ENCODE measurements at regions not wholly inside any gene's neighbourhood (a gene's known extent, or its start where the extent isn't known, plus 50 kb on each side); places are given as distances from the start of the nearest gene placed in this dataset.

DNA sequence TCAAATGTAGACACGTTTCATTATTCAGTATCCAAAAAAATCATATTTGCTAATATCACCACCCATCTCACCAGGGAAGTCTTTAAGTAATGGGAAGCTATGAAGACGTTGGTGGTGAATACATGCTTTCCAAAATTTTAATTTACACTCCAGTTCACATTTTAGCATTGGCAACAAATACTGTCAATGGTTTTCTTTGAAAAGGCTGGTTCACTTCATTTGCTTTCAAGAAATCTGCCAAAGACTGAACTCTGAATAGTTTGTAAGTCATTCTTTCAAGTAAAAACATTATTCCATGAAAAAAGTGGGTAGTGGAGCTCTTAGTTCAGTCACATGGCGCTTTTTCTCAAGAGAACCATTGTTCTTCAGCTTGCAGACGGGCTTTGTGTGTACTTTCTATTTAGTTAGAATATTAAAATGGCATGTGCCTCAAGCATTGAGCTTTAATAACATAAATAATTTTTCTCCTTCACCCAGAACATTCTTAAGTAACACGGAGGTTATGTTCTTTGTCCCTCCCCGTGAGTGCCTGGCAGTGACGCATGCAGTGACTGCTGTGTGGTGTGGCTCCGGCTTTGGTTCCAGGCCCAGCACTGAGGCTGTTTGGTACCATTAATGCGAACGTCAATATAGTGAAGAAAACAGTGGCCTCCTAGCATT is 300.0 kb upstream of the HDAC4 start:
- DNase-seq = no peak

DNA sequence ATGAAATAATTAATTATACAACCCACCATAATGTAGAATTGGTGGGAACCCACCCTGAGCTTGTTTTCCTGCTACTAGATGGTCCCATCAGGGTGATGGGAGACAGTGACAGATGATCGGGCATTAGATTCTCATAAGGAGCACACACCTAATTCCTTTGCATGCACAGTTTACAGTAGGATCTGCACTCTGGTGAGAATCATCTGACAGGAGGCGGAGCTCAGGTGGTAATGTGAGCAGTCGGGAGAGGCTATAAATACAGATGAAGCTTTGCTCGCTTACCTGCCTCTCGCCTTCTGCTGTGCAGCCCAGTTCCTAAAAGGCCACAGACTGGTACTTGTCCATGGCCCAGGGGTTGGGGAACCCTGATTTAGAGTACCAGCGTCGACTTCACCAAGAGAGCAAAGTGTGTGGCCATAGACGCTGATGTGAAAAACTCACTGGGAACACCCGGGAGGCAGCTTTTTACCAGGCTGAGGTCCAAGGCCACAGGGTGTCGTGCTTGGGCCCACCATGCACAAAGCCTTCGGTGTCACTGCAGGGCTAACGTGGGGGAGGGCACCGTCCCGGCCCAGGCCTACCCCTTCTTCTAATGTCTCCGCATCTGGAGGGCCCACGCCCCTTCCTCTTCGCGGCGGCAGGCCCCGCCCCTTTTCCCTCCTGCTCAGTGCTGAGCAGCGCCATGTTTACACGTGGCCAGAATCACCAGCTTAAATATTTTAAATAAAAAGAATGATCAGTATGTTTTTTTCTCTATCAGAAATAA is 296.8 kb upstream of the HDAC4 start:
- no peak for DNase-seq

DNA sequence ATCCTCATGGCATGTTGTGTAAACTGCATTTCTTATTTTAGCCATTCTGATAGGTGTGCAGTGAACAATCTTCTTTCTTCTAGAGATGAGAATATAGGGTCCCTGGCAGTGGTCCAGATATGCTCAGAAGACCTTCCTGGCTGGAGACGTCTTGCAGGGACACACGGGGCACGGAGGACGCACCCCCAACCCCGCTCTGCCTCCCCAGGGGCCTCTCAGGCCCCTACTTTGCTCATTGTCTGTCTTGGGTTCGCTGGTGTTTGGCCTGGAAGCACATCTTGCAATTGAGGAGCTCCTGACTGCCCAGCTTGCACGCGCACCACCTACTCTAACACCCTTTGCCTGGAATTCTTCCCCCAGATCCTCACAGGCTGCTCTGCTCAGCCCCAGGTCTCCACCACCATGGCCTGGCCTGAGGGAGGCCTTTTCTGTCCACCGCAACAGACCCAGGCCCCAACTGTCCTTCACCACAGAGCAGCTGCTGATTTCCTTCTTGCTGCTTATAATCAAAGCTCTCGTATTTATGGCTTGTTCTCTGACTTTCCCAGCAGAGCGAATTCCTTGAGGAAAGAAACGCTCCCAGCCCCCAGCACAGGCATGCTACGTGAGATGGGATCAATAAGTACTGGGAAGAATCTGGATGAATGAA is 295.9 kb upstream of the HDAC4 start:
- DNase-seq = no peak

DNA sequence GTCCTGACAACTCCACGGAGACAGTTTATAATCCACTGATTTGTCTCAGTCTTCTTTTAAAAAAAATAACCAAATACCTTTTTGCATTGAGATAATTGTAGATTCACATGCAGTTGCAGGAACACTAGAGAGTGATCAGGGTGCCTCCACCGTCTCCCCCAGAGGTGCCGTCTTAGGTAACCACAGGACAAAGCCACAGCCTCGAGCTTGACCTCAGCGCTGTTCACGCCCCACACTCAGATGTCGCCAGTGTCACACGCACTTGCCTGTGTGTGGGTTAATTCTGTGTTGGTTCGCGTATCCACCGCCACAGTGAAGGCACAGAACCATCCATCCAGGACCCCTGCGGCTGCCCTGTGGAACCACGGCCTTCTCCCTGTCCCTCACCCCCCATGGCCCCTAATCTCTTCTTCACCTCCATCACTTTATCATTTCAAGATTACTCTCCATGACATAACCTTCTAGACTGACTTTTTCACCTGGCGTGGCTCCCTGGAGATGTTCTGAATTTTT is 295.0 kb upstream of the HDAC4 start:
- no peak for DNase-seq

DNA sequence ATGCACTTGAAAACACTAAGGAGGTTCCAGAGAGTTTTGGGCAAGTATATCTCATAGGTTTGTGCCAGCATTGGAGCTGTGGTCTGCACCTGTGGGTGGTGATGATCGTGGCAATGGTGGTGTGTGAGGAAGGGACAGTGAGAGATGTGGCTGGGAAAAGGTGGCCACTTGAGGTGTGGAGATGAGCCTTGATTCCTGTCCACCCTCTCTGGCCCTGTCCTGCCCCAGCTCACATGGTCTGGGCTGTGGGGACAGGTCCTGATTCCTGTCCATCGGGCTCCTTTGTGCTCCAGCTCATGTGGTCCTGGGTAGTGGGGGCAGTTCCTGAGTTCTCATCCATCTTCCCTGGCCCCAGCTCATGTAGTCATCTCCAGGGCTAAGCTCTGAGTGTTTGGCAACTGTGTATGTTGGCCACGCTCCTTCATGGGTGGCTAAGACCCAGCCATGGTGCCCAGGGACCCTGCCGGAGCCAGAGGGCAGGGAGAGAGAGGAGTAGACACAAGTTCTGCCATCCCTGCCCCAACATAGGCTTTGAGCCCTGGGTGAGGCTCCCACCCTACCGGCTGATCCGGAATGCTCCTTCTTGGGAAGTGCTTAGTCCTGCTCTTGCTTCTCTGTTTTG is 294.4 kb upstream of the HDAC4 start:
- DNase-seq = no peak

DNA sequence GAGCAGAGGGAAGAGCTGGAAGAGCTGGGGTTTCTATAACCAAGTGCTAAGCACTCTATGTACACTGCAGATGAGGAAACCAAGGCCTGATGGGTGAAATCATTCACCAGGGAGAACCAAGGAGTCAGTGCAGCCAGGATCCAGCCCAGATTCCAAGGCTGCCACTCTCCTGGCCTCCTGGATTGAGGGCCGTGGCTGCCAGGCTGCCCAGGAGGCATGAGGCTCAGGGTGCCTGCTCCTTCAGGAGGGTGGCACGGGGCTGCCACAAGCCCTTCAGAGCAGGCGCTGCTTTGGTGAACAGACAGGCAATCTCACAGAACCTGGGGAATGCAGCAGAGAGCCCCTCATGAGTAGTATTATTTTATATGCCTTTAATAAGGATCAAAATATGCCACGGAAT is 293.7 kb upstream of the HDAC4 start:
- DNase-seq = no peak

DNA sequence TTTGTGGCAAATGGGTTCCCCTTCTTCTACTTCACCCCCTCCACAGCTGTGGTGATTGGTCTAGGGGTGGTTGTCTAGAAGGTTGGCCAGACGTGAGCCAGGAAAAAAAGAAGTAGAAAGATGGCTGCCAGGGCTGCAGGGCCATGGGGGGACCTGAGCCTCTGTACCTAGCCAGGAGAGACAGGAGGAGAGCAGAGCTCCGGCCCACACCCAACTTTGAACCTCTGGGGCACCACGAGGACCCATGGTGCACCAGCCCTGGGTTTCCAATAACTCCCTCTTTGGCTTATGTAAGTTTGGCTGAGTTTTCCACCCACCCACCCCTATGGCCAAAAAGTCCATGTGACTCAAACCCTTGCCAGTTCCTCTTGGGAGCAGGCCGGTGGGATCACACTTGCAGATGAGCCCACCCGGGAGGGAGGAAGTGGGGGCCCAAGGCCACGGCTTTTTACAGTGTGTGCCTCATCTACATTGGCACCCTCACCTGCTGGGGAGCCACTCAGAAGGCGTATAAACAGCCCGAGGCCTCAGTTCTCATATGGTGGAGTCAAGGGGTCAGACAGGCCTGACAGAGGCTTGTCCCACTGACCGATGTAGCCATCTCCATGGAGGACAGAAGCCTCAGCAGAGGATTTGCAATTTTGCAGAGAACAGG is 293.1 kb upstream of the HDAC4 start:
- no peak for DNase-seq

DNA sequence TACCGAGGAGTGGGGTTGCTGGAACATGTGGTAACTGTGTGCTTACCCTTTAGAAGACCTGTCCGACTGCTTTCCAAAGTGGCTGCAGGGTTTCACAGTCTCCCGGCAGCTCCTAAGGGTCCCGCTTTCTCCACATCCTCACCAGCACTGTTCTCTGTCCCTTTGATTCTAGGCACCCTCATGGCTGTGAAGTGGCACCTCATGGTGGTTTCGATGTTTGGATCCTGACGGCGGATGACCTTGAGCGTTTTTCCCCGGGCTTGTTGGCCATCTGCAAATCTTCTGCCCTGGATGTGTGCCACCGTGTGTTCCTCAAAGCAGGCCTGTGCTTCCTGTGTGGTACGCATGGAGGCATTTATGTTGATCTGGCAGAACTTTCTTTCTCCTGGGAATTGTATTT is 292.5 kb upstream of the HDAC4 start:
- DNase-seq = no peak

DNA sequence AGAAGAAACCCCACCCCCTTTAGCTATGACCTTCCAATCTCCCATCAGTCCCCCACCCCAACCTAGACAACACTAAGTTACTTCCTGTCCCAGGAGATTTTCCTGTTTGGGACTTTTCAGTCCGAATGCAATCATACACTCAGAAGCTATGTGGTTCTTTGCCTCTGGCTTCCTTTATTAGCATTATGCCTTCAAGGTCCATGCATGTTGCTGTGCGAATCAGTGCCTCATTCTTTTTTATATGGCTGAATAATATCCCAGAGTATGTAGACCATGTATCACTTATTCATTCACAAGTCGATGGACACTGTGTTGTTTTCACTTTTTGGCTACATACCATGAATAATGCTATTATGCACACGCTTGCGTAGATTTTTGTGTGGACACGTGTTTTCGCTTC is 292.1 kb upstream of the HDAC4 start:
- DNase-seq = no peak

DNA sequence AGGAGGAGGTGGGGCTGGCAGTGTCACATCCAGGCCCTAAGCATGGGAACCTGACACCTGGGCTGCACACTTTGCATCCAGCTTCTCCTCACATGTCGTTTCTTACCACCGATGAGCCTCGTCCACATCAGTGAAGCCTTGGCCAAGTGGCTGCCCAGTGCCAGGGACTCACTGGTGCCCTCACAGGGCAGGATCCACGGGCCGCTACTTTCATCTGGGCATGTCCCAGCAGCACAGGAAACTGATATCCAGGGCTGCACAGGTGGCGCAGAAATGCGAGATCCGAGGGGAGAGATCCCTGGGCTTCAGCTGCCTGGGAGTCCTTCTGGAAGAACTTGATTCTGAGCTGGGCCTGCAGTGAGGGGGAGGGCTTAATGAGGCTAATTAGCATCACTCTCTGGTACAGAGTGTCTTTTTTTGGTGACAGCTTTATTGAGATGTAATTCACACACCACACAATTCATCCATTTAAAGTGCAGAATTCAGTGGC is 291.6 kb upstream of the HDAC4 start:
- no peak for DNase-seq

DNA sequence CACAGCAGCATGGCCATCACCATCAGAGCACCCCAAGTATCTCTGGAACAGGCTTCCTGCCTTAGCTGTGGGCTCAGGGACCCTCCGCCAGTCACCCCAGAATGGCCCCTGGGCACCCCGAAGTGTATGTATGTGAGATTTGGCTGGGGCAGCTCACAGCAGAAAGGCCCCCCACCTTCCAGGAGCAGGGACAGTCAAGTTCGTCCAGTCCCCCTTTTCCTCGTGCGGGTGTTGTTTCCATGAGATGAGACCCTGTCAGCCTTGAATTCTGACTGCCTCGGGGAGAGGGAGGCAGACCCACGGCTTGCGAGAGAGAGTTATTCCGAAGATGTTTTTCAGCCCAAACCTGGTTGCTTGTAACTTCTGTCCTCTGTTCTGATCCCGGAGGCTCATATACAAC is 290.9 kb upstream of the HDAC4 start:
- no peak for DNase-seq

DNA sequence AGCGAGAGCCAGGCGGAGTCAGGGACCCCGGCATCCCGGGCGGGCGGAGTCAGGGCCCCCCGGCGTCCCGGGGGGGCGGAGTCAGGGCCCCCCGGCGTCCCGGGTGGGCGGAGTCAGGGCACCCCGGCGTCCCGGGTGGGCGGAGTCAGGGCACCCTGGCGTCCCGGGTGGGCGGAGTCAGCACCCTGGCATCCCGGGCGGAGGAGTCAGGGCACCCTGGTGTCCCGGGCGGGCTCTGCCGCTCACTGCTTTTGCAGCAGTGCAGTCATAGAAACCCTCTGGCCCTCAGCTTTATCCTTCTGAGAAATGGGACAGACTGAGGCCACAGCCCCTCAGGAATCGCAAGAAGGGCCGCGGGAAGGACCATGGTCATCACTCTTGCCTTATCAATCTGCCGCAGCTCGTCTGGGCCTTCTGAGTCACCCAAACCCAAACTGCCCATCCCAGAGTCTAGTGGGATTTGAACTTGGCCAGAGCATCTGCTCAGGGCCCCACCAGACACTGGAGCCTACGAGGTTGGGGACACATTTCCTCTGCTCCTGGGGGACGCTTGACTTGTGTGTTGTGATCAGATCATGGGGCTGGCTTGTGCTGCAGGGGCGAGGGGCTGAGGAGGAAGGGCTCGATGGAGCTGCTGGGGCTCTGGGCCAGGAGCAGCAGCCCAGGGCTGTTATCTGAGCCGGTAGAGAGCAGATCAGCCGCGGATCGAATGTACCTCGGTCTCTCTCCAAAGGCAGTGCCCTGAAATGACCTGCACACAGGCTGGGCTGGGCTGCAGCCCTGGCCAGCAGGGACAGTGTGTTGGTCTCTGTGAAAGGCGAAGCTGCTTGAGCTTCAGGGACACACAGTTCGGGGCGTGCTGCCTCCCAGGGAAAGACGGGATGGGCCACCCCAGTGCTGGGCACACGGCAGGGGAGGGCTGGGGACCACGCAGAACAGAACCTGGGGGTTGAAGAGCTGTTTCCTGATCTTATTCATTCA is 290.1 kb upstream of the HDAC4 start:
- DNase-seq = no peak

DNA sequence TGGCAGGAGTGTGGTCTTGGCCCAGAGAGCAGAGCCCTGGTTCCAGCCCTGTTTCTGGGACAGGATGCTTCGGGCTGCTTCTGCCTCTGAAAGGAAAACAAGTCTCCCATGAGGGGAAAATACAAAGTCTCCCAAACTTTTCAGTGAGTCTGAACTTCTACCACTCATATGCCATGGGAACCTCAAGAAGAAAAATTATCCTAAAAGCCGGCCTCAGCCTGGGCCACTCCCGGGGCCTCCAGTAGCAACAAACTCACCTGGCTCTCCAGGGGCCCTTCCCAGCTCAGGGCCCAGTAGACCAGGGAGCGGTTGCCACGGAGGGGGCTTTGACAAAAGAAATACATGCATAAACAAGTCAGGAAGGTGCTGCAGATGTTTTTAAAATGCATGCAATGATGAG is 289.2 kb upstream of the HDAC4 start:
- DNase-seq = no peak

DNA sequence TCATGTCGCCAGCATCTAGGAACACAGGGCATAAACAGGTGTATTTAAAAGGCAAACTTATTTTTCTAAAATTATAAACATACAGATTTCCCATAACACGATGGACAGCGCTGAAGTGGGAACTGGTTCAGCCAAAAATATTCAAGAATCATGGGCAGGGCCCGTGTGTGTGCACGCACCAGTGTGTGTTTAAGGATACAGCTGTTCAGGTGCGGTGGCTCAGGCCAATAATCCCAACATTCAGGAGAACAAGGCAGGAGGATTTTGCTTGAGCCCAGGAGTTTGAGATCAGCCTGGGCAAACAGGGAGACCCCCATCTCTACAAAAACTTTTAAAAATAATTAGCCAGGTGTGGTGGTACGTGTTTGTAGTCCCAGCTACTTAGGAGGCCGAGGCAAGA is 288.6 kb upstream of the HDAC4 start:
- no peak for DNase-seq

DNA sequence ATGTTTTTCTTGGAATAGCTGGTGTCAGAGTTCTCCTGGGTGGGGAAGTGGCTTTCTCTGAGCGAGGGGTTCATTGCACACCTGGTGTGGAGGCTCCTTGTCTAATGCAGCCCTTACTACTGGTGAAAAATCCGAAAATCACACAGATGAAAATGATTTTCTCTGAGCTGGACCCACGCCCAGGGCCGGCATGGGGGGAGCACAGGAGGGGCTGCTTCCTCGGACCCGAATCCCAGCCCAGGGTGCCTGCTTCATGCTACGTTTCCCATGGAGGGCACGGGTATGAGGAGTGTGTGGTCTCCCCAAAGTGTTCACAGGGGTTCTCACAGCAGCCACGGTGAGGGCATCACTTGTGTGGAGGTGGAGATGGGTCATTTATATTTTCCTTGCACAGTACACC is 288.0 kb upstream of the HDAC4 start:
- no peak for DNase-seq

DNA sequence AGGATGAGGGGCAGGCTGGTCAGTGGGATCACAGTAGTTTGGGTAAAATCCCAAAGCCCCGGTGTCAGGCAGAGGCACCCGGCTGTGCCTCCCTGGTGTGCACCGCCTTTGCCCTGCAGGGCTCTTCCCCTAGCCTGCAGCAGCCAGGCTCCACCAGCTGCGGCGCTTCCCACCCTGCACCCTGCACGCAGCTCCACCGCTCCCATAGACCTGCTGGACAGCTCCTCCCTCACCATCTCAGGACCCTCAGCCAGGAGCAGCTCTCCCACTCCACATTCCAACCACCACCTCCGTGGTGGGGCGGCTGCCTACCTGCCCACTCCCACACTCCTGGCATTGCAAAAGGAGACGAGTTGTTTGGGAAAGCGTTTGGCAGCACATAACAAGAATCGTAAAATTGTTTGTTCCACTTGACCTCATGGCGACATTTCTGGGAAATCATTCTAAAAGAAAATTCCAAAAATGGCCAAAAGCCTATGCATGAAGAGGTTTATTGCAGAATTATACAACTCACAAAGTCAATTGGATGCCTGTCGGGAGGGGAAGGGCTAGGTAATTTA is 287.4 kb upstream of the HDAC4 start:
- DNase-seq = no peak

DNA sequence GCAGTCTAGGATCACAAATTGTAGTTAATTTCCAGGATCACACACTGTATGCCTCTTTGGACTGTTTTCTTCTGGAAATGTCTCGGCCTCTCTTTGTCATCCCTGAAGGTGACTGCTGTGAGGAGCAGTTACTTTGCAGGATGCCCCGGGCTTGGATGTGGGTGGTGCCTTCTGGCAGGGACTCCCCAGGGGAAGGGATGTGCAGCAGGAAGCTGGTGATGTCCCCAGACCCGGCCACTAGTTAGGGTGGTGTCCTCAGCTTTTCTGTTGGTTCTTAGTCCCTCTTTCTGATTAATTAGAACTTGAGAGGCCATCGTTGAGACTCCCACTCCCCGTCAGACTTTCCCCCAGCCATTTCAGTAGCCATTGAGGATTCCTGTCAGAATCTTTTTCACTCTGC is 286.6 kb upstream of the HDAC4 start:
- no peak for DNase-seq

DNA sequence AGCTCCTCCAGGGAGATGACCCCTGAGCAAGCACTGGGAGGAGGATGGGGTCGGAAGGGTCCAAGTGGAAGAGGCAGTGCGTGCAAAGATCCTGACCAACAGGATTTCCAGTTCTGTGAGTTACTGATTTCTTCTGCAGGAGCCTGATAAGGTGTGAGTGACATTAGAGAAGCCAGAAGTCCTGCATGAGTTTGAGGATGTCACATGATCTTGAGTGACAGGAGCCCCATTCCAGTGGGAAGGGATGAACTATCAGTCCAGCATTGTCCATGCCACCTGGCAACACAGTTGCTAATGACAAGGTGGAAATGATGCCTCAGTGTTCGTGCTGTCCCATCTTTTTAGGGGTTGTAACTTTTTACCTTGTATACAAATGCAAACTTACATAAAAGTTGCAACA is 285.1 kb upstream of the HDAC4 start:
- no peak for DNase-seq

DNA sequence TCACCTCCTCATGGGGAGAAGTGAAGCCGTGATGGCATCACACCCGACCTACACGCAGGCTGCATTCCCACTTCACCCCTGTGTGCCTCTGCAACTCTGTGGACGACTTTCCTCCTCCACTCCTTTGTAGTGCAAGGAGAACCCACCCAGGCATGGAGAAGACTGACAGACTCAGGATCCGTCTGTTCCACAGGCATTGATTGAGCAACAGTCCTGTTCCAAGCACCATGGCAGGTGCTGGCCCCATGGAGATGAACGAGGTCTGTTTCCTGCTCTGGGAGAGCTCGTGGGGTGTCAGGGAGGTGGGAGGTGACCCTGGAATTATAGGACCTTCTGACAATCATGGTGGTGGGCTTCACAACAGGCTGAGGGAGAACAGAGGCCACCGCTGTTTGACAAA is 284.7 kb upstream of the HDAC4 start:
- no peak for DNase-seq

DNA sequence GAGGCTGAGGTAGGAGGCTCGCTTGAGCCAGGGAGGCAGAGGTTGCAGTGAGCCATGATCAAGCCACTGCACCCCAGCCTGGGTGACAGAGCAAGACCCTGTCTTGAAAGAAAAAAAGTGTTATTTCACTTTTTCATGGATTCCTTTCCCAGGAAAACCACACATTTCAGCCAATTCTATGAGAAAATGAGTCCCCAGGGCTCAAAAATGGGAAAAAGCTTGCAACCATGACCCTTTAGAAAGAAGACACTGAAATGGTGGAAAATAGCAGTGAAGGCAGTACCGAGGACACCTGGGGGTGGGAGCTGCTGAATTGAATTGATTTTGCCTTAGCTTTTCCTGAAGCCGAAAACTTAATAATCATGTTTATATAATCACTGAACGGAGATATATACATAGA is 284.2 kb upstream of the HDAC4 start:
- DNase-seq = no peak

DNA sequence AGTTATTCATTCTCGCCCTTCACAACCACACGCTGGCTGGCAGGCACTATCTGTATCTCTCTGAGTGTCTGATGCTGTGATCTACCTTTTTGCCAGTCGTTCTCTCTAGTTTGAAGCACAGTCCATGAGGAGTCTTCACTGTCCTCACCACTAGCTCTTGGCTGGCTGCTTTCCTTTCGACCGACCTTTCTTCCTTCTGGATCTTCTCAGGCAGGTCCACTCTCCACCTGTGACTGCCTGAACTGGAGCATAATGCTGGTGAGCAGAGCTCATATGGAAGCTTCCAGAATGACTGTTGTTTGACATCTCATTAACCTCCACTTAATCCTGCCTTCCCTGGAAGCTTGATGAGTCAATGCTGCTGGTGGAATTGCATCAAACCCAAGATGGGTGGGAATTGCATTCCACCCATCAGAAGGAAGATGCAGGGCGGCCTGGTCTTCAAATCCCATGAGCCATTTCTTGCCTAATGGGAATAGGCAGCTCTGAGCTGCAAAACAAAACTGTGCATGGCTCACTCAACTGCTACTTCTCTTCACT is 283.5 kb upstream of the HDAC4 start:
- no peak for DNase-seq
